ENCODE measurements at regions not wholly inside any gene's neighbourhood (a gene's known extent, or its start where the extent isn't known, plus 50 kb on each side); places are given as distances from the start of the nearest gene placed in this dataset.

- TF ChIP-seq, protein P1, sequence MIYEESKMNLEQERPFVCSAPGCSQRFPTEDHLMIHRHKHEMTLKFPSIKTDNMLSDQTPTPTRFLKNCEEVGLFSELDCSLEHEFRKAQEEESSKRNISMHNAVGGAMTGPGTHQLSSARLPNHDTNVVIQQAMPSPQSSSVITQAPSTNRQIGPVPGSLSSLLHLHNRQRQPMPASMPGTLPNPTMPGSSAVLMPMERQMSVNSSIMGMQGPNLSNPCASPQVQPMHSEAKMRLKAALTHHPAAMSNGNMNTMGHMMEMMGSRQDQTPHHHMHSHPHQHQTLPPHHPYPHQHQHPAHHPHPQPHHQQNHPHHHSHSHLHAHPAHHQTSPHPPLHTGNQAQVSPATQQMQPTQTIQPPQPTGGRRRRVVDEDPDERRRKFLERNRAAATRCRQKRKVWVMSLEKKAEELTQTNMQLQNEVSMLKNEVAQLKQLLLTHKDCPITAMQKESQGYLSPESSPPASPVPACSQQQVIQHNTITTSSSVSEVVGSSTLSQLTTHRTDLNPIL (CRISPR knock-in tag; IDR thresholded peaks at IDR 0.05; ENCODE audit: low read depth), result no peak
- TF ChIP-seq ZNF8 (CRISPR knock-in tag; IDR thresholded peaks at IDR 0.05) (no peak), OSR1 (CRISPR knock-in tag; IDR thresholded peaks at IDR 0.05) (no peak), PATZ1 (CRISPR knock-in tag; IDR thresholded peaks at IDR 0.05; ENCODE audit: borderline replicate concordance) (no peak), TOX (CRISPR knock-in tag; IDR thresholded peaks at IDR 0.05; ENCODE audit: borderline replicate concordance) (no peak), TSHZ2 (CRISPR knock-in tag; IDR thresholded peaks at IDR 0.05) (no peak), ZFP30 (CRISPR knock-in tag; IDR thresholded peaks at IDR 0.05) (no peak), ZFP3 (CRISPR knock-in tag; IDR thresholded peaks at IDR 0.05) (no peak), RARB (CRISPR knock-in tag; IDR thresholded peaks at IDR 0.05) (no peak), ESRRG (CRISPR knock-in tag; IDR thresholded peaks at IDR 0.05) (no peak), TCF4 (CRISPR knock-in tag; IDR thresholded peaks at IDR 0.05; ENCODE audit: borderline replicate concordance) (no peak), PPARA (CRISPR knock-in tag; IDR thresholded peaks at IDR 0.05; ENCODE audit: borderline replicate concordance) (no peak), ISL1 (CRISPR knock-in tag; IDR thresholded peaks at IDR 0.05) (no peak)
These were observed 244.4 kb upstream of the VRK2 start for GRCh38 chr2:57802243-57802642.

All from SK-N-SH treated with all-trans-retinoic acid at 6 μM for 48 hours (cell line).